Right lobe of liver (tissue), 6 donors: ENCODE measurements at regions not wholly inside any gene's neighbourhood (a gene's known extent, or its start where the extent isn't known, plus 50 kb on each side); places are given as distances from the start of the nearest gene placed in this dataset.

Source experiments
- ATAC-seq, 4 donors: fragments of 200-7000 bp; cut with Tn5 transposase; one replicate each; pipeline ENCODE4 v1.9.1; 2020; ENCODE audit warnings: mild to moderate bottlenecking in 4 of 4, moderate library complexity in 4 of 4
- DNase-seq, 3 donors: peaks; one replicate each; pipeline ENCODE4 v3.0.0-alpha.2; 2020
- H3K27ac ChIP-seq, 3 donors: fragments of 200-600 bp; one replicate each; pipeline ENCODE4 v1.8.0; 2022
- H3K27me3 ChIP-seq, 2 donors: fragments of 200-600 bp; one replicate each; pipeline ENCODE4 v1.8.0; 2022
- H3K36me3 ChIP-seq, 4 donors: fragments of 200-600 bp; sonication (generic) in 1 of 4; one replicate each; pipeline versions ENCODE4 v1.5.1 to v1.8.0; 2017 to 2022; ENCODE audit warnings: control low read depth in 1 of 4
- H3K4me1 ChIP-seq, 4 donors: fragments of 200-600 bp; sonication (generic) in 1 of 4; one replicate each; pipeline versions ENCODE4 v1.5.1 to v1.8.0; 2017 to 2022; ENCODE audit warnings: control low read depth in 1 of 4
- H3K4me3 ChIP-seq, 3 donors: fragments of 200-600 bp; one replicate each; pipeline ENCODE4 v1.8.0; 2022
- H3K9me3 ChIP-seq, 4 donors: fragments of 200-600 bp; sonication (generic) in 1 of 4; one replicate each; pipeline versions ENCODE4 v1.5.1 to v1.8.0; 2017 to 2022; ENCODE audit warnings: control low read depth in 1 of 4
- CTCF ChIP-seq, 4 donors: fragments of 200-600 bp in 3 of 4; fragments of 450-650 bp in 1 of 4; IDR thresholded peaks; one replicate each; pipeline versions ENCODE4 v1.5.1 to v1.8.0; 2016 to 2022; ENCODE audit warnings: antibody characterized with exemption in 4 of 4, mild to moderate bottlenecking in 2 of 4
- POLR2A ChIP-seq: fragments of 450-650 bp; IDR thresholded peaks from one replicate; pipeline ENCODE4 v1.6.1; 2017; ENCODE audit warnings: antibody characterized with exemption, mild to moderate bottlenecking
- WGBS: methylation state at CpG from one replicate; pipeline ENCODE4 v1.1.6; 2018; ENCODE audit warnings: low coverage, low lambda C conversion rate; ENCODE audit not compliant: insufficient coverage; ENCODE audit errors: missing lambda C conversion rate; 5-methylcytosine and 5-hydroxymethylcytosine counted together
- intact Hi-C, 2 donors: fragments of 100-400 bp; cut with DNase I; formaldehyde crosslinking; loops; one replicate each; pipeline versions ENCODE4 v1.11.2 to v1.14.1; 2022
- donor health status: DM: no; HTN: yes; CAD: no.
- donor health status: DM: no; HTN: no; CAD: no.
- donor health status: DM: no; HTN: no; CAD: no.
- donor health status: DM: no; HTN: yes; CAD: no.
- donor health status: DM: no; HTN: yes; CAD: no.

GRCh38 chr2:17043173-17043572, 377.5 kb upstream of the CYRIA start:
- peak in 1 of 4 donors; percentile 89 for ATAC-seq
- TF ChIP-seq POLR2A (no peak), CTCF (IDR thresholded peaks at IDR 0.05) (no peak)

GRCh38 chr2:17036361-17036760, 370.7 kb upstream of the CYRIA start:
- 85% methylated on average over 5 of the region's 5 CpGs for WGBS
- intact Hi-C loops = no loop called here
- DNase-seq (no peak), ATAC-seq (no peak)
- no peak overlapping the region for H3K27ac ChIP-seq
- H3K4me1 ChIP-seq = no peaks in the 10 kb centered on the region
- no peaks in the 10 kb centered on the region for H3K27me3 ChIP-seq
- no peaks in the 10 kb centered on the region for H3K9me3 ChIP-seq
- TF ChIP-seq CTCF (IDR thresholded peaks at IDR 0.05) (no peak), POLR2A (no peak)
- no peaks in the 10 kb centered on the region for H3K36me3 ChIP-seq
- no peak overlapping the region for H3K4me3 ChIP-seq

More at GRCh38 chr2:17043173-17043572, 377.5 kb upstream of the CYRIA start:
- Histone ChIP-seq H3K27me3 (no peaks in the 10 kb centered on the region), H3K27ac (peak overlapping the region in 1 of 3 donors; percentile 25), H3K4me1 (no peaks in the 10 kb centered on the region), H3K36me3 (no peaks in the 10 kb centered on the region), H3K4me3 (no peak overlapping the region), H3K9me3 (no peaks in the 10 kb centered on the region)
- WGBS = 21% methylated on average over 1 of the region's 1 CpG
- no peak for DNase-seq
- intact Hi-C loops = no loop called here

- TF ChIP-seq POLR2A (no peak), CTCF (IDR thresholded peaks at IDR 0.05) (no peak)
- DNase-seq (no peak), ATAC-seq (peak in 3 of 4 donors; percentile 48 to 96 (median 62))
- WGBS = 33% methylated on average over 1 of the region's 1 CpG
- H3K36me3 ChIP-seq = no peaks in the 10 kb centered on the region
- intact Hi-C loops = no loop called here
- no peaks in the 10 kb centered on the region for H3K9me3 ChIP-seq
- no peaks in the 10 kb centered on the region for H3K27me3 ChIP-seq
- no peaks in the 10 kb centered on the region for H3K4me1 ChIP-seq
- H3K4me3 ChIP-seq = no peak overlapping the region
- no peak overlapping the region for H3K27ac ChIP-seq
These were observed 369.4 kb upstream of the CYRIA start for GRCh38 chr2:17035010-17035409.

GRCh38 chr2:17030047-17030446, 364.4 kb upstream of the CYRIA start:
- intact Hi-C loops = no loop called here
- Histone ChIP-seq H3K27ac (no peak overlapping the region), H3K4me3 (no peak overlapping the region), H3K4me1 (no peaks in the 10 kb centered on the region), H3K9me3 (no peaks in the 10 kb centered on the region), H3K36me3 (no peaks in the 10 kb centered on the region), H3K27me3 (no peaks in the 10 kb centered on the region)
- no peak for ATAC-seq
- WGBS = 36% methylated on average over 2 of the region's 2 CpGs
- DNase-seq = no peak
- TF ChIP-seq CTCF (IDR thresholded peaks at IDR 0.05) = no peak
- no peak for TF ChIP-seq POLR2A

GRCh38 chr2:17012297-17012696, 346.7 kb upstream of the CYRIA start:
- intact Hi-C loops = no loop called here
- H3K4me3 ChIP-seq = no peak overlapping the region
- no peaks in the 10 kb centered on the region for H3K27me3 ChIP-seq
- no peak for TF ChIP-seq CTCF (IDR thresholded peaks at IDR 0.05)
- no peak for TF ChIP-seq POLR2A
- ATAC-seq = no peak
- H3K27ac ChIP-seq = no peak overlapping the region
- no peaks in the 10 kb centered on the region for H3K9me3 ChIP-seq
- no peak for DNase-seq
- H3K36me3 ChIP-seq = no peaks in the 10 kb centered on the region
- WGBS = 37% methylated on average over 3 of the region's 3 CpGs
- no peaks in the 10 kb centered on the region for H3K4me1 ChIP-seq
